ENCODE measurements at regions not wholly inside any gene's neighbourhood (a gene's known extent, or its start where the extent isn't known, plus 50 kb on each side); places are given as distances from the start of the nearest gene placed in this dataset.

- TF ChIP-seq, protein P1, sequence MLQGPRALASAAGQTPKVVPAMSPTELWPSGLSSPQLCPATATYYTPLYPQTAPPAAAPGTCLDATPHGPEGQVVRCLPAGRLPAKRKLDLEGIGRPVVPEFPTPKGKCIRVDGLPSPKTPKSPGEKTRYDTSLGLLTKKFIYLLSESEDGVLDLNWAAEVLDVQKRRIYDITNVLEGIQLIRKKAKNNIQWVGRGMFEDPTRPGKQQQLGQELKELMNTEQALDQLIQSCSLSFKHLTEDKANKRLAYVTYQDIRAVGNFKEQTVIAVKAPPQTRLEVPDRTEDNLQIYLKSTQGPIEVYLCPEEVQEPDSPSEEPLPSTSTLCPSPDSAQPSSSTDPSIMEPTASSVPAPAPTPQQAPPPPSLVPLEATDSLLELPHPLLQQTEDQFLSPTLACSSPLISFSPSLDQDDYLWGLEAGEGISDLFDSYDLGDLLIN (CRISPR knock-in tag; IDR thresholded peaks at IDR 0.05; ENCODE audit: borderline replicate concordance): no peak
- TF ChIP-seq TCF12 (IDR thresholded peaks at IDR 0.05) (no peak), TCF12 (CRISPR knock-in tag; IDR thresholded peaks at IDR 0.05) (no peak)
Observed at GRCh38 chr5:9692576-9692975, 62.4 kb upstream of the TAS2R1 start (continued).

GRCh38 chr5:9691261-9691660 is 61.1 kb upstream of the TAS2R1 start:
- no peaks in the 10 kb centered on the region for H3K9me3 ChIP-seq (ENCODE audit: low read length)
- no peak for FAIRE-seq
- POLR2A ChIA-PET: no interaction called here
- no peak for TF ChIP-seq ZNF75D (CRISPR knock-in tag; IDR thresholded peaks at IDR 0.05; ENCODE audit: borderline replicate concordance)
- TF ChIP-seq TAF15 (IDR thresholded peaks at IDR 0.05; ENCODE audit: low read depth, low read length, poor library complexity, severe bottlenecking): no peak
- no peak for TF ChIP-seq SRY (CRISPR knock-in tag; IDR thresholded peaks at IDR 0.05)
- no peak for TF ChIP-seq BORCS8-MEF2B (CRISPR knock-in tag; IDR thresholded peaks at IDR 0.05)
- no peak for TF ChIP-seq CHCHD3 (CRISPR knock-in tag; IDR thresholded peaks at IDR 0.05)
- no peak for TF ChIP-seq HNF1A (IDR thresholded peaks at IDR 0.05; ENCODE audit: low read depth)
- no peak for TF ChIP-seq HNF1A (CRISPR knock-in tag; IDR thresholded peaks at IDR 0.05; ENCODE audit: borderline replicate concordance)
- TF ChIP-seq IRX3 (CRISPR knock-in tag; IDR thresholded peaks at IDR 0.05; ENCODE audit: borderline replicate concordance, low read depth): no peak
- TF ChIP-seq BATF2 (CRISPR knock-in tag; IDR thresholded peaks at IDR 0.05): no peak
- TF ChIP-seq CENPT (CRISPR knock-in tag; IDR thresholded peaks at IDR 0.05; ENCODE audit: low read depth): no peak
- TF ChIP-seq ZNF792 (CRISPR knock-in tag; IDR thresholded peaks at IDR 0.05): no peak
- TF ChIP-seq SRSF1 (optimal IDR thresholded peaks at IDR 0.05; ENCODE audit: low read depth, low read length): no peak
- TF ChIP-seq, protein P2, sequence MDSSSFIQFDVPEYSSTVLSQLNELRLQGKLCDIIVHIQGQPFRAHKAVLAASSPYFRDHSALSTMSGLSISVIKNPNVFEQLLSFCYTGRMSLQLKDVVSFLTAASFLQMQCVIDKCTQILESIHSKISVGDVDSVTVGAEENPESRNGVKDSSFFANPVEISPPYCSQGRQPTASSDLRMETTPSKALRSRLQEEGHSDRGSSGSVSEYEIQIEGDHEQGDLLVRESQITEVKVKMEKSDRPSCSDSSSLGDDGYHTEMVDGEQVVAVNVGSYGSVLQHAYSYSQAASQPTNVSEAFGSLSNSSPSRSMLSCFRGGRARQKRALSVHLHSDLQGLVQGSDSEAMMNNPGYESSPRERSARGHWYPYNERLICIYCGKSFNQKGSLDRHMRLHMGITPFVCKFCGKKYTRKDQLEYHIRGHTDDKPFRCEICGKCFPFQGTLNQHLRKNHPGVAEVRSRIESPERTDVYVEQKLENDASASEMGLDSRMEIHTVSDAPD (CRISPR knock-in tag; IDR thresholded peaks at IDR 0.05): no peak
- TF ChIP-seq ZNF260 (CRISPR knock-in tag; IDR thresholded peaks at IDR 0.05; ENCODE audit: borderline replicate concordance, low read depth): no peak
- no peak for TF ChIP-seq KDM4B (CRISPR knock-in tag; IDR thresholded peaks at IDR 0.05)

More at GRCh38 chr5:9691261-9691660, 61.1 kb upstream of the TAS2R1 start:
- Histone ChIP-seq H3K36me3 (replicated peaks in 1 of 2; ENCODE audit: control insufficient read depth in 1 of 2, insufficient read depth in 2 of 2, low read length in 2 of 2) (no peaks in the 10 kb centered on the region), H3K9ac (ENCODE audit: insufficient read depth, low read depth, low read length) (no peak overlapping the region), H3K4me1 (ENCODE audit: insufficient read depth, low read length) (no peaks in the 10 kb centered on the region), H3K27ac (ENCODE audit: extremely low read length, insufficient read depth, low read length) (no peak overlapping the region), H3K4me2 (ENCODE audit: low read depth, low read length) (no peak overlapping the region), H3K4me3 (replicated peaks in 1 of 3; ENCODE audit: insufficient read depth in 1 of 3, low read depth in 2 of 3, low read length in 3 of 3) (no peak overlapping the region), H3K27me3 (ENCODE audit: control insufficient read depth in 1 of 2, insufficient read depth in 2 of 2, low read length in 2 of 2) (no peaks in the 10 kb centered on the region; a peak in 1 of 5 replicates), H3K79me2 (ENCODE audit: insufficient read depth, low read length) (no peaks in the 10 kb centered on the region), H2AFZ (ENCODE audit: low read length) (no peak overlapping the region), H4K20me1 (ENCODE audit: insufficient read depth, low read length) (no peaks in the 10 kb centered on the region)
- in situ Hi-C loops (cut with HindIII; ENCODE audit: extremely low pct_ligation_motif_present, low pct_unique_long_range_greater_than_20kb): no loop called here
- no TSS peak for BruUV-seq (replicated peaks)
- intact Hi-C loops (cut with micrococcal nuclease; ENCODE audit: unreplicated experiment): no loop called here
- CTCF ChIA-PET (ENCODE audit: low intra/inter-chr PET ratio, low total read pairs): no interaction called here
- DNase-seq (ENCODE audit: low spot score): no peak
- ATAC-seq: no peak
- WGBS (ENCODE audit: low lambda C conversion rate): 0% methylated on average over 3 of the region's 5 CpGs
